ENCODE measurements at regions not wholly inside any gene's neighbourhood (a gene's known extent, or its start where the extent isn't known, plus 50 kb on each side); places are given as distances from the start of the nearest gene placed in this dataset.

GRCh38 chr2:18384242-18384641, 176.2 kb downstream of the RDH14 start:
- TF ChIP-seq POLR2A (IDR thresholded peaks at IDR 0.05), result no peak
- TF ChIP-seq, protein P1, sequence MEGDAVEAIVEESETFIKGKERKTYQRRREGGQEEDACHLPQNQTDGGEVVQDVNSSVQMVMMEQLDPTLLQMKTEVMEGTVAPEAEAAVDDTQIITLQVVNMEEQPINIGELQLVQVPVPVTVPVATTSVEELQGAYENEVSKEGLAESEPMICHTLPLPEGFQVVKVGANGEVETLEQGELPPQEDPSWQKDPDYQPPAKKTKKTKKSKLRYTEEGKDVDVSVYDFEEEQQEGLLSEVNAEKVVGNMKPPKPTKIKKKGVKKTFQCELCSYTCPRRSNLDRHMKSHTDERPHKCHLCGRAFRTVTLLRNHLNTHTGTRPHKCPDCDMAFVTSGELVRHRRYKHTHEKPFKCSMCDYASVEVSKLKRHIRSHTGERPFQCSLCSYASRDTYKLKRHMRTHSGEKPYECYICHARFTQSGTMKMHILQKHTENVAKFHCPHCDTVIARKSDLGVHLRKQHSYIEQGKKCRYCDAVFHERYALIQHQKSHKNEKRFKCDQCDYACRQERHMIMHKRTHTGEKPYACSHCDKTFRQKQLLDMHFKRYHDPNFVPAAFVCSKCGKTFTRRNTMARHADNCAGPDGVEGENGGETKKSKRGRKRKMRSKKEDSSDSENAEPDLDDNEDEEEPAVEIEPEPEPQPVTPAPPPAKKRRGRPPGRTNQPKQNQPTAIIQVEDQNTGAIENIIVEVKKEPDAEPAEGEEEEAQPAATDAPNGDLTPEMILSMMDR (IDR thresholded peaks at IDR 0.05), result no peak
- 71 to 72% methylated on average over 1 of the region's 1 CpG for WGBS, 2 donors

DNA sequence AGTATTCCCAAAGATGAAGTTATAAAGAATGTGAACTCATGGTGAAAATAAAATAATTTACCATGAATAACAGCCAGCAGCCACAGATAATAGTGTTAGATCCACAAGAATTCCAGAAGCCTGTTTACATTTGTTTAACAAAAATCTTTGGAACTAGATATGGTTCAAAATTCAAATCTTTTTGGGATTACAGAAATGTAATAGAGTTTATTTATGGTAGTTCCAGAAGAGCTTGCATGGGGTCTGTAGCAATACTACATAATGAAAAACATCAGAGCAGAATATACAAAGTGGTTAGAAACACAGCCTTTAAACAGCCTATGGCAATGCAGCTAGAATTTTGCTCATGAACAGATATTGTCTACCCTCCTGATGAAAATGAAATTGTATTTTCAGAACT, 179.1 kb downstream of the RDH14 start:
- no peak overlapping the region for H3K4me3 ChIP-seq (ENCODE audit: low read depth, poor library complexity, severe bottlenecking)
- DNase-seq (ENCODE audit: low spot score in 2 of 2), result no peak
- intact Hi-C loops (cut with DNase I; ENCODE audit: low total_unique reads), result no loop called here
- TF ChIP-seq POLR2A (IDR thresholded peaks at IDR 0.05), result no peak
- TF ChIP-seq, protein P1 (IDR thresholded peaks at IDR 0.05), result no peak

More at GRCh38 chr2:18384242-18384641, 176.2 kb downstream of the RDH14 start:
- no peak for DNase-seq (ENCODE audit: low spot score in 2 of 2)
- H3K4me3 ChIP-seq (ENCODE audit: low read depth, poor library complexity, severe bottlenecking), result no peak overlapping the region
- intact Hi-C loops (cut with DNase I; ENCODE audit: low total_unique reads), result no loop called here

- 57 to 59% methylated on average over 3 of the region's 3 CpGs for WGBS, 2 donors
- no peak overlapping the region for H3K4me3 ChIP-seq (ENCODE audit: low read depth, poor library complexity, severe bottlenecking)
- DNase-seq (ENCODE audit: low spot score in 2 of 2), result no peak
- TF ChIP-seq POLR2A (IDR thresholded peaks at IDR 0.05), result no peak
- TF ChIP-seq, protein P1 (IDR thresholded peaks at IDR 0.05), result no peak
- intact Hi-C loops (cut with DNase I; ENCODE audit: low total_unique reads), result no loop called here
Measured at GRCh38 chr2:18380321-18380720, 180.1 kb downstream of the RDH14 start.

DNA sequence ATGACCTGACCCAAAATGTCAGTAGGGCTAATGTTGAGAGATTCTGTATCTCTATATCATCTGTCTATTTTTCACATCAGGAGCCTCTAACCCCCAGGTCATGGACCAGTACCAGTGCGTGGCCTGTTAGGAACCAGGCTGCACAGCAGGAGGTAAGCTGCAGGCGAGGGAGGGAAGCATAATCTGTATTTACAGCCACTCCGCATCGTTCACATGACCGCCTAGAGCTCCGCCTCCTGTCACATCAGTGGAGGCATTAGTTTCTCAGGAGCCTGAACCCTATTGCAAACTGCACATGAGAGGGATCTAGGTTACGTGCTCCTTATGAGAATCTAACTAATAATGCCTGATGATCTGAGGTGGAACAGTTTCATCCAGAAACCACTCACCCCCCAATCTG, 180.6 kb downstream of the RDH14 start:
- WGBS, 2 donors, result 65 to 76% methylated on average over 7 of the region's 7 CpGs
- intact Hi-C loops (cut with DNase I; ENCODE audit: low total_unique reads), result no loop called here
- TF ChIP-seq, protein P1 (IDR thresholded peaks at IDR 0.05), result no peak
- no peak for TF ChIP-seq POLR2A (IDR thresholded peaks at IDR 0.05)

DNA sequence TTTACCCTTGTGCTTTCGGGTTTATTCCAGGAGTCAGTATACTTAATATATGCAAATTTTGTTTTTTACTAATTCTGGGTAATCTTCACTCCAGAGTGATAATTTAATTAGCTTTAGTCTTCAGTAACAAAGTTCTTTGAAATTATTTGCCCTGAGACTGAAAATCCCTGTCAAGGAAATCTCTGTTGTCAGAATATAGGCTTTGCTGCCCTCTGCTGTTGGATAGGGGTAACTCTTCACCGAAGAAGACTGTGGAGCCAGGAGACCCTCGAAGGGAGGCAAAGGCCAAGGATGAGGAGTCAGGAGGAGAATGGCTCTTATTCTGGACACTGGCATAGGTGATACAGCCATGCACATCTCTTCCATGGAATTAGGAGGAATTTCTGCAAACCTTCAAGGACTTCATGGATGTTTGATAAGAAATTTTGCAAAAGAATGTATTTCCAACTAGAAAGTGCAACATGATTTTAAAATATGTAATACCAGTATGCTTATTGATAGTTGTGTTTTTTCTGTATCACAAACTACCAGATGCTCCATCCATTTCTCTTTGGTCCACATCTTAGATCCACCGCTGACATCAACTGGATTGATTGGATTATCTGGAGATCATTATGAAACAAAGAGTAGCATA, 182.3 kb downstream of the RDH14 start:
- no peak for TF ChIP-seq POLR2A (IDR thresholded peaks at IDR 0.05)
- TF ChIP-seq, protein P1 (IDR thresholded peaks at IDR 0.05), result peak in 1 of 3 donors; percentile 38
- H3K4me3 ChIP-seq (ENCODE audit: low read depth, poor library complexity, severe bottlenecking), result no peak overlapping the region
- no peak for DNase-seq (ENCODE audit: low spot score in 2 of 2)
- 31 to 42% methylated on average over 4 of the region's 4 CpGs for WGBS, 2 donors
- intact Hi-C loops (cut with DNase I; ENCODE audit: low total_unique reads), result no loop called here

More for the DNA sequence above, 180.6 kb downstream of the RDH14 start:
- H3K4me3 ChIP-seq (ENCODE audit: low read depth, poor library complexity, severe bottlenecking), result no peak overlapping the region
- DNase-seq (ENCODE audit: low spot score in 2 of 2), result no peak

DNA sequence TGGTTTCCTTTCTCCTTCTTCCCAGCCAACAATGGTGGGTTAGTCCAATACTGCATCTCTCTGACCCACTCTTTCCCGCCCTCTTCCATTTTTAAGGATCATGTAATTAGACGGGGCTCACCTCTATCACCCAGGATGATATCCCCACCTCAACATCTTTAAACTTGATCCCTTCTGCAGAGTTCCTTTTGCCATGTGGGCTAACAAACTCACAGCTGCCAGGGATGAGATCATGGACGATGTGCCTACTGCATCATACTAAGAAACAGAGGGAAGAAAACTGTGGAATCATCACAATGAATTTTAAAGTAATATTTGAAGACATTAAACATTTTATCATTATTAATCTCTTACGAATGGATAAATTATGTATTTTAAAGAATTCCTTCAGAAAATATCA, 183.5 kb downstream of the RDH14 start:
- TF ChIP-seq POLR2A (IDR thresholded peaks at IDR 0.05), result no peak
- TF ChIP-seq, protein P1 (IDR thresholded peaks at IDR 0.05), result no peak
- intact Hi-C loops (cut with DNase I; ENCODE audit: low total_unique reads), result no loop called here
- DNase-seq (ENCODE audit: low spot score in 2 of 2), result no peak
- H3K4me3 ChIP-seq (ENCODE audit: low read depth, poor library complexity, severe bottlenecking), result no peak overlapping the region
- 76% methylated on average over 3 to 4 of the region's 4 CpGs for WGBS, 2 donors
